ENCODE measurements at regions not wholly inside any gene's neighbourhood (a gene's known extent, or its start where the extent isn't known, plus 50 kb on each side); places are given as distances from the start of the nearest gene placed in this dataset.

- H4K20me1 ChIP-seq (ENCODE audit: insufficient read depth, low read length), result no peaks in the 10 kb centered on the region
- DNase-seq (ENCODE audit: low spot score) (no peak), FAIRE-seq (no peak), ATAC-seq (no peak)
- BruUV-seq (replicated peaks), result no TSS peak
- CTCF ChIA-PET (ENCODE audit: low intra/inter-chr PET ratio, low total read pairs), result no interaction called here
- WGBS (ENCODE audit: low lambda C conversion rate), result 96% methylated on average over 36 of the region's 36 CpGs
- no peaks in the 10 kb centered on the region for H3K9me3 ChIP-seq (ENCODE audit: low read length)
- POLR2A ChIA-PET, result no interaction called here
- TF ChIP-seq BRF2 (CRISPR knock-in tag; IDR thresholded peaks at IDR 0.05) (no peak), HDAC2 (CRISPR knock-in tag; IDR thresholded peaks at IDR 0.05) (no peak), ZNF547 (CRISPR knock-in tag; IDR thresholded peaks at IDR 0.05) (no peak), ISL2 (CRISPR knock-in tag; IDR thresholded peaks at IDR 0.05) (no peak), ZNF296 (CRISPR knock-in tag; conservative IDR thresholded peaks at IDR 0.05) (no peak), SALL1 (CRISPR knock-in tag; IDR thresholded peaks at IDR 0.05) (no peak), SRSF9 (IDR thresholded peaks at IDR 0.05; ENCODE audit: borderline replicate concordance, insufficient read depth, low read depth, low read length, poor library complexity, severe bottlenecking) (no peak), MAZ (IDR thresholded peaks at IDR 0.05; ENCODE audit: borderline replicate concordance, low read depth, low read length) (no peak), MAZ (CRISPR knock-in tag; IDR thresholded peaks at IDR 0.05; ENCODE audit: low read depth) (no peak), MXD3 (CRISPR knock-in tag; IDR thresholded peaks at IDR 0.05) (no peak), BRCA1 (CRISPR knock-in tag; IDR thresholded peaks at IDR 0.05) (no peak), ZNF3 (CRISPR knock-in tag; IDR thresholded peaks at IDR 0.05) (no peak), TMF1 (CRISPR knock-in tag; IDR thresholded peaks at IDR 0.05; ENCODE audit: low read depth) (no peak), RARG (CRISPR knock-in tag; IDR thresholded peaks at IDR 0.05; ENCODE audit: low read depth) (no peak), E2F1 (CRISPR knock-in tag; IDR thresholded peaks at IDR 0.05) (no peak), TFDP1 (CRISPR knock-in tag; IDR thresholded peaks at IDR 0.05; ENCODE audit: borderline replicate concordance) (no peak), MZF1 (CRISPR knock-in tag; IDR thresholded peaks at IDR 0.05; ENCODE audit: borderline replicate concordance) (no peak)
- H3K27ac ChIP-seq (ENCODE audit: extremely low read length, insufficient read depth, low read length), result no peak overlapping the region
- peaks cover 8% of the 10 kb centered on the region for H3K79me2 ChIP-seq (ENCODE audit: insufficient read depth, low read length)
- H3K27me3 ChIP-seq (ENCODE audit: control insufficient read depth in 1 of 2, insufficient read depth in 2 of 2, low read length in 2 of 2), result no peaks in the 10 kb centered on the region
- peaks cover 4 to 42% of the 10 kb centered on the region in 2 experiments for H3K36me3 ChIP-seq (replicated peaks in 1 of 2; ENCODE audit: control insufficient read depth in 1 of 2, insufficient read depth in 2 of 2, low read length in 2 of 2)
- H2AFZ ChIP-seq (ENCODE audit: low read length), result no peak overlapping the region
- no peak overlapping the region for H3K4me3 ChIP-seq (replicated peaks in 1 of 3; ENCODE audit: insufficient read depth in 1 of 3, low read depth in 2 of 3, low read length in 3 of 3)
- H3K9ac ChIP-seq (ENCODE audit: insufficient read depth, low read depth, low read length), result no peak overlapping the region
- in situ Hi-C loops (cut with HindIII; ENCODE audit: extremely low pct_ligation_motif_present, low pct_unique_long_range_greater_than_20kb) (no loop called here), intact Hi-C loops (cut with micrococcal nuclease; ENCODE audit: unreplicated experiment) (no loop called here)
- no peak overlapping the region for H3K4me2 ChIP-seq (ENCODE audit: low read depth, low read length)
- peaks cover 6% of the 10 kb centered on the region for H3K4me1 ChIP-seq (ENCODE audit: insufficient read depth, low read length)
These were observed 62.1 kb upstream of the TEKT1 start for GRCh38 chr17:6893382-6894205.

All from HepG2 (cell line).